ENCODE measurements at regions not wholly inside any gene's neighbourhood (a gene's known extent, or its start where the extent isn't known, plus 50 kb on each side); places are given as distances from the start of the nearest gene placed in this dataset.
"Not testable (repeated sequence)": the region's sequence is repeated elsewhere in the genome, so short reads cannot be mapped to it uniquely, and the experiment has no call there.

GRCh38 chr3:34650131-34650530 lies 851.7 kb downstream of the PDCD6IP start:
- no peak for DNase-seq (ENCODE audit: low read depth in 1 of 2, low spot score in 1 of 2)
- TF ChIP-seq JUND (IDR thresholded peaks at IDR 0.05; ENCODE audit: low read depth): no peak
- in situ Hi-C loops (cut with HindIII; ENCODE audit: low pct_unique_long_range_greater_than_20kb, low sequenced_read_pairs): no loop called here

DNA sequence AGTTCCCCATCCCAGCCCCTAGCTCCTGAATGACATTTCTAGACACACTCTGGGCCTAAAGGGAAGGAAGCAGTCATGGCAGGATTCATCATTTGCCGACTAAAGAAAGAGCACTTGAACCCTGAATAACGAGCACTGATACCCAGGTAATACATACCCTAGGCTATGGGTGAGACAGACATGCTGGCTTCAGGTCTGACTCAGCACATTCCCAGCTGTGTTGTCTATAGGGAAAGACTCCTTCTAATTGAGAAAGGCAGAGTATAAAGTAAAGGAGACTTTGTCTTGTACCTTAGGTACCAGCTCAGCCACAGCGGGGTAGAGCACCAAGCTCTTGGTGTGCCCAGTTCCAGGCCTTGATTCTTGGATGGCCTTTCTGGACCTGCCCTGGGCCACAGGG lies 870.5 kb downstream of the PDCD6IP start:
- DNase-seq (ENCODE audit: low read depth in 1 of 2, low spot score in 1 of 2): peak in 1 of 2 experiments; percentile 39
- in situ Hi-C loops (cut with HindIII; ENCODE audit: low pct_unique_long_range_greater_than_20kb, low sequenced_read_pairs): no loop called here
- TF ChIP-seq JUND (IDR thresholded peaks at IDR 0.05; ENCODE audit: low read depth): no peak

DNA sequence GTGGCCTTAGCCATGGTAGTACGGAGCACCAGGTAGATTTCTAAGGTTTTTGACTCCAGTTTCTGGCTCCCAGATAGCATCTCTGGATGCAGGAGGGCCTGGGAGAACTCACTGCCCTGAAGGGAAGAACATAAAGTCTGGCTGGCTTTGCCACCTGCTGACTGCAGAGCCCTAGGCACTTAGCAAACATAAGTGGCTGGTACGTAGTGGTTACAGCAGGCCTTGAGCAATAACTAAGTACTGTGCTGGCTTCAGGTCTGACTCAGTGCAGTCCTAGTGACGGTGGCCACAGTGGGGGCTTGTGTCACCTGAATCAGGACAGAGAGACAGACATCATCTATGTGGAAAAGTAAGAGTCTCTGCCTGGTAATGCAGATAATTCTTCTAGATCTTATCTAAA lies 871.1 kb downstream of the PDCD6IP start:
- peak in 1 of 2 experiments; percentile 81 for DNase-seq (ENCODE audit: low read depth in 1 of 2, low spot score in 1 of 2)
- no peak for TF ChIP-seq JUND (IDR thresholded peaks at IDR 0.05; ENCODE audit: low read depth)
- in situ Hi-C loops (cut with HindIII; ENCODE audit: low pct_unique_long_range_greater_than_20kb, low sequenced_read_pairs): no loop called here

DNA sequence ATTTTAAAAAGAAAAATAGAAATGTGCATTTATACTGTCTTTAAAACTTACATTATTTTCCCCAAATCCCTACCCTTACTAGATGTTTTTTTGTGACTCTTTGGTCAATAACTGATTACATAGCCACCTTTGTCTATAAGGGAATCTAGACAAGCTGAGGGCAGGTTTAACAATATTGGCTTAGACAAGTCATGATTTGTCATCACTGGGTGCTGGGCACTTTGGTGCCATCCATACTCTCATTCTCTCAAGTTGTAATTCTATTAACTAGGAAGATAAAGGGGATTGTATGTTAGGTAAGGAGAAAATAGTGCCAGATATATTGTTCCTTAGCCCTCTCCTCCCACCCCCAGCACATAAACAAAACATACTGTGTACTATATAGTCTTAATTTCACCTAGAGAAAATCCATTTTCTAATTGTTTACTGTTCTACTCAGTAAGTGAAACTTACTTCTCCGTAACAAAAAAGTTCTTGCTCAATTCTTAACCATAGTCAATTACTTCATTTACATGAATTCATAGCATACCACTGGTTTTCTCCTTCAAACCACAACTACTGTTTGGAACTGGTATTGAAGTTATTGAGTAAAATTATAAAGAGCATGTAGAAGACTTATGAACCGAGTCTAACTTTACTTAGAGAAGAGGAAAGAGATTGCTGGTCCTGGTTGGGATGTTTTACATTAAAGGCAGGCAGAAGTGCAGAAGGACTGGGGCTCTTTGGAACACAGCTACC lies 877.1 kb downstream of the PDCD6IP start:
- TF ChIP-seq JUND (IDR thresholded peaks at IDR 0.05; ENCODE audit: low read depth): no peak
- no peak for DNase-seq (ENCODE audit: low read depth in 1 of 2, low spot score in 1 of 2)
- in situ Hi-C loops (cut with HindIII; ENCODE audit: low pct_unique_long_range_greater_than_20kb, low sequenced_read_pairs): no loop called here

- TF ChIP-seq JUND (IDR thresholded peaks at IDR 0.05; ENCODE audit: low read depth): no peak
- in situ Hi-C loops (cut with HindIII; ENCODE audit: low pct_unique_long_range_greater_than_20kb, low sequenced_read_pairs): no loop called here
- peak in 1 of 2 experiments; percentile 18 for DNase-seq (ENCODE audit: low read depth in 1 of 2, low spot score in 1 of 2)
Measured at GRCh38 chr3:34676436-34676835, 878.0 kb downstream of the PDCD6IP start.

GRCh38 chr3:34678575-34678974 lies 880.1 kb downstream of the PDCD6IP start:
- in situ Hi-C loops (cut with HindIII; ENCODE audit: low pct_unique_long_range_greater_than_20kb, low sequenced_read_pairs): no loop called here
- TF ChIP-seq JUND (IDR thresholded peaks at IDR 0.05; ENCODE audit: low read depth): no peak
- no peak for DNase-seq (ENCODE audit: low read depth in 1 of 2, low spot score in 1 of 2)

- DNase-seq (ENCODE audit: low read depth in 1 of 2, low spot score in 1 of 2); in situ Hi-C loops (cut with HindIII; ENCODE audit: low pct_unique_long_range_greater_than_20kb, low sequenced_read_pairs): not testable (repeated sequence)
Measured at GRCh38 chr3:34679055-34679454, 880.6 kb downstream of the PDCD6IP start.

GRCh38 chr3:34683851-34684250 lies 885.4 kb downstream of the PDCD6IP start:
- DNase-seq (ENCODE audit: low read depth in 1 of 2, low spot score in 1 of 2): peak; percentile 7 to 85
- in situ Hi-C loops (cut with HindIII; ENCODE audit: low pct_unique_long_range_greater_than_20kb, low sequenced_read_pairs): no loop called here
- TF ChIP-seq JUND (IDR thresholded peaks at IDR 0.05; ENCODE audit: low read depth): no peak

GRCh38 chr3:34686541-34686940 lies 888.1 kb downstream of the PDCD6IP start:
- in situ Hi-C loops (cut with HindIII; ENCODE audit: low pct_unique_long_range_greater_than_20kb, low sequenced_read_pairs): no loop called here
- no peak for DNase-seq (ENCODE audit: low read depth in 1 of 2, low spot score in 1 of 2)

DNA sequence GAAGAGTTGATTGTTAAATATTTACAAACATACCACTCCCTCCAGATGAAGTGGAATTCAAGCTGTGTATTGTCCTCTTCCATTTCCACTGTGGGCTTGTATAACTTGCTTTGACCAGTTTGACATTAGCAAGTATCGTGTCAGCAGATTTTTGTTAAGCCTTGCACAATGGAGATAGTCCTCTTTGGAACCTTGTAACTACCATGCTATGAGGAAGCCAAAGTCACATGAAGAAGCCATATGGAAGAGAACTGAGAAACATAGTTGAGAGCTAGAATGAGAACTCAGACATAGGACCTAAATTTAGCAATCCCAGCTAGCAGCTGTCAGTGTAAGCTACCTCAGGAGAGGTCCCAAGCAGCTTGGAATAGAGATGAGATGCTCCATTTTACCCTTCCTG lies 889.2 kb downstream of the PDCD6IP start:
- TF ChIP-seq JUND (IDR thresholded peaks at IDR 0.05; ENCODE audit: low read depth): no peak
- DNase-seq (ENCODE audit: low read depth in 1 of 2, low spot score in 1 of 2): no peak
- in situ Hi-C loops (cut with HindIII; ENCODE audit: low pct_unique_long_range_greater_than_20kb, low sequenced_read_pairs): no loop called here

More at GRCh38 chr3:34686541-34686940, 888.1 kb downstream of the PDCD6IP start:
- TF ChIP-seq JUND (IDR thresholded peaks at IDR 0.05; ENCODE audit: low read depth): no peak

- no peak for TF ChIP-seq JUND (IDR thresholded peaks at IDR 0.05; ENCODE audit: low read depth)
- DNase-seq (ENCODE audit: low read depth in 1 of 2, low spot score in 1 of 2): no peak
Measured at GRCh38 chr3:34696831-34697230, 898.4 kb downstream of the PDCD6IP start.

DNA sequence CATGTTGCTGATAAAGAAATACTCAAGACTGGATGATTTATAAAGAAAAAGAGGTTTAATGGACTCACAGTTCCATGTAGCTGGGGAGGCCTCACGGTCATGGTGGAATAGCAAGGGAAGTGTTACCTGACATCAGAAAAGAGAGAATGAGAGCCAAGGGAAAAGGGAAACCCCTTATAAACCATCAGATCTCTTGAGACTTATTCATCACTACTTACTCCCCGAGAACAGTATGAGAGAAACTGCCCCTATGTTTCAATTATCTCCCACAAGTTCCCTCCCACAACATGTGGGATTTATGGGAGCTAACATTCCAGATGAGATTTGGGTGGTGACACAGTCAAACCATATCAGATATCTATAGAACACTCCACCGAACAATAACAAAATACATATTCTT lies 904.6 kb downstream of the PDCD6IP start:
- in situ Hi-C loops (cut with HindIII; ENCODE audit: low pct_unique_long_range_greater_than_20kb, low sequenced_read_pairs): no loop called here
- DNase-seq (ENCODE audit: low read depth in 1 of 2, low spot score in 1 of 2): no peak
- no peak for TF ChIP-seq JUND (IDR thresholded peaks at IDR 0.05; ENCODE audit: low read depth)

More at GRCh38 chr3:34696831-34697230, 898.4 kb downstream of the PDCD6IP start:
- in situ Hi-C loops (cut with HindIII; ENCODE audit: low pct_unique_long_range_greater_than_20kb, low sequenced_read_pairs): no loop called here

- in situ Hi-C loops (cut with HindIII; ENCODE audit: low pct_unique_long_range_greater_than_20kb, low sequenced_read_pairs): no loop called here
- no peak for TF ChIP-seq JUND (IDR thresholded peaks at IDR 0.05; ENCODE audit: low read depth)
- no peak for DNase-seq (ENCODE audit: low read depth in 1 of 2, low spot score in 1 of 2)
Measured at GRCh38 chr3:34724916-34725499, 914.3 kb upstream of the ARPP21 start.
